HEK293T (cell line): ENCODE measurements at regions not wholly inside any gene's neighbourhood (a gene's known extent, or its start where the extent isn't known, plus 50 kb on each side); places are given as distances from the start of the nearest gene placed in this dataset.

Experiments used
- ARNT ChIP-seq: fragments of 450-650 bp; IDR thresholded peaks from 2 replicates; pipeline ENCODE4 v1.6.1; 2017; ENCODE audit warnings: mild to moderate bottlenecking
- BHLHE40 ChIP-seq: fragments of 450-650 bp; IDR thresholded peaks from 2 replicates; pipeline ENCODE4 v1.6.1; 2016; ENCODE audit warnings: mild to moderate bottlenecking, moderate library complexity, borderline replicate concordance
- FOXA1 ChIP-seq: fragments of 450-650 bp; IDR thresholded peaks from 2 replicates; pipeline ENCODE4 v1.6.1; 2016; ENCODE audit warnings: mild to moderate bottlenecking
- FOXK2 ChIP-seq: fragments of 450-650 bp; IDR thresholded peaks from 2 replicates; pipeline ENCODE4 v1.6.1; 2016; ENCODE audit warnings: mild to moderate bottlenecking
- HDGF ChIP-seq: fragments of 450-650 bp; IDR thresholded peaks from 2 replicates; pipeline ENCODE4 v1.6.1; 2017; ENCODE audit warnings: antibody characterized with exemption, borderline replicate concordance
- L3MBTL2 ChIP-seq: fragments of 450-650 bp; conservative IDR thresholded peaks from 2 replicates; pipeline ENCODE4 v1.6.1; 2016; ENCODE audit warnings: mild to moderate bottlenecking
- LEF1 ChIP-seq: fragments of 450-650 bp; IDR thresholded peaks from 2 replicates; pipeline ENCODE4 v1.6.1; 2017; ENCODE audit warnings: mild to moderate bottlenecking, borderline replicate concordance
- SP1 ChIP-seq: fragments of 450-650 bp; IDR thresholded peaks from 2 replicates; pipeline ENCODE4 v1.6.1; 2017
- SUZ12 ChIP-seq: fragments of 450-650 bp; IDR thresholded peaks from 2 replicates; pipeline ENCODE4 v1.6.1; 2016; ENCODE audit warnings: mild to moderate bottlenecking
- TARDBP ChIP-seq: fragments of 450-650 bp; IDR thresholded peaks from 2 replicates; pipeline ENCODE4 v1.6.1; 2016
- TF ChIP-seq, protein P1 (sequence below): fragments of 450-650 bp; IDR thresholded peaks from 2 replicates; pipeline ENCODE4 v1.6.1; 2016

GRCh38 chr14:41034969-41035368, 571.7 kb upstream of the LRFN5 start:
- TF ChIP-seq LEF1 = no peak
- TF ChIP-seq FOXK2 = no peak
- TF ChIP-seq HDGF = no peak
- TF ChIP-seq ARNT = no peak
- TF ChIP-seq BHLHE40 = no peak
- TF ChIP-seq TARDBP = no peak
- TF ChIP-seq, protein P1, sequence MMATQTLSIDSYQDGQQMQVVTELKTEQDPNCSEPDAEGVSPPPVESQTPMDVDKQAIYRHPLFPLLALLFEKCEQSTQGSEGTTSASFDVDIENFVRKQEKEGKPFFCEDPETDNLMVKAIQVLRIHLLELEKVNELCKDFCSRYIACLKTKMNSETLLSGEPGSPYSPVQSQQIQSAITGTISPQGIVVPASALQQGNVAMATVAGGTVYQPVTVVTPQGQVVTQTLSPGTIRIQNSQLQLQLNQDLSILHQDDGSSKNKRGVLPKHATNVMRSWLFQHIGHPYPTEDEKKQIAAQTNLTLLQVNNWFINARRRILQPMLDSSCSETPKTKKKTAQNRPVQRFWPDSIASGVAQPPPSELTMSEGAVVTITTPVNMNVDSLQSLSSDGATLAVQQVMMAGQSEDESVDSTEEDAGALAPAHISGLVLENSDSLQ = no peak
- TF ChIP-seq SP1 = no peak
- TF ChIP-seq FOXA1 = no peak
- TF ChIP-seq L3MBTL2 = no peak
- no peak for TF ChIP-seq SUZ12
